ENCODE measurements at regions not wholly inside any gene's neighbourhood (a gene's known extent, or its start where the extent isn't known, plus 50 kb on each side); places are given as distances from the start of the nearest gene placed in this dataset.

- TF ChIP-seq FOXA1 (IDR thresholded peaks at IDR 0.05) (no peak), RAD21 (IDR thresholded peaks at IDR 0.05) (no peak), HNF4G (IDR thresholded peaks at IDR 0.05) (no peak)
- no peak for DNase-seq (ENCODE audit: low spot score)
- no peak overlapping the region for H3K4me3 ChIP-seq (ENCODE audit: low read depth in 1 of 3, low read length in 3 of 3)
- H3K36me3 ChIP-seq (ENCODE audit: control insufficient read depth in 4 of 4, insufficient read depth in 3 of 4, low read depth in 1 of 4, low read length in 3 of 4) = no peaks in the 10 kb centered on the region
- H3K4me1 ChIP-seq (ENCODE audit: control insufficient read depth in 4 of 4, insufficient read depth in 4 of 4, low read length in 3 of 4) = no peaks in the 10 kb centered on the region
- 63% methylated on average over 2 of the region's 2 CpGs for WGBS
- H3K9ac ChIP-seq (ENCODE audit: low read depth in 1 of 2, low read length in 2 of 2) = no peak overlapping the region
- H3K27ac ChIP-seq (ENCODE audit: low read depth in 1 of 2, low read length in 2 of 2) = no peak overlapping the region
- H3K27me3 ChIP-seq (ENCODE audit: control insufficient read depth in 4 of 4, insufficient read depth in 4 of 4, low read length in 3 of 4) = no peaks in the 10 kb centered on the region
- peaks cover 0 to 3% (median 0%) of the 10 kb centered on the region in 4 donors for H3K9me3 ChIP-seq (ENCODE audit: control insufficient read depth in 4 of 4, low read length in 3 of 4)
Measured at GRCh38 chr11:27898166-27898565, 197.9 kb upstream of the BDNF start.

- DNase-seq (ENCODE audit: low spot score) = no peak
- peaks cover 0 to 3% (median 0%) of the 10 kb centered on the region in 4 donors for H3K9me3 ChIP-seq (ENCODE audit: control insufficient read depth in 4 of 4, low read length in 3 of 4)
- no peaks in the 10 kb centered on the region for H3K27me3 ChIP-seq (ENCODE audit: control insufficient read depth in 4 of 4, insufficient read depth in 4 of 4, low read length in 3 of 4)
- H3K36me3 ChIP-seq (ENCODE audit: control insufficient read depth in 4 of 4, insufficient read depth in 3 of 4, low read depth in 1 of 4, low read length in 3 of 4) = no peaks in the 10 kb centered on the region
- TF ChIP-seq YY1 (IDR thresholded peaks at IDR 0.05) (no peak), FOXA2 (IDR thresholded peaks at IDR 0.05) (no peak), HNF4G (IDR thresholded peaks at IDR 0.05) (no peak), RXRA (IDR thresholded peaks at IDR 0.05) (no peak), RAD21 (IDR thresholded peaks at IDR 0.05) (no peak), REST (IDR thresholded peaks at IDR 0.05) (no peak), ZBTB33 (IDR thresholded peaks at IDR 0.05) (no peak), FOXA1 (IDR thresholded peaks at IDR 0.05) (no peak), JUND (IDR thresholded peaks at IDR 0.05) (no peak), CTCF (IDR thresholded peaks at IDR 0.05; ENCODE audit: low read depth, low read length, missing input control) (no peak), GABPA (IDR thresholded peaks at IDR 0.05 in 1 of 2, conservative IDR thresholded peaks at IDR 0.05 in 1 of 2) (no peak), SP1 (IDR thresholded peaks at IDR 0.05) (no peak)
- H3K4me1 ChIP-seq (ENCODE audit: control insufficient read depth in 4 of 4, insufficient read depth in 4 of 4, low read length in 3 of 4) = no peaks in the 10 kb centered on the region
- H3K4me3 ChIP-seq (ENCODE audit: low read depth in 1 of 3, low read length in 3 of 3) = no peak overlapping the region
- no peak overlapping the region for H3K27ac ChIP-seq (ENCODE audit: low read depth in 1 of 2, low read length in 2 of 2)
- no peak overlapping the region for H3K9ac ChIP-seq (ENCODE audit: low read depth in 1 of 2, low read length in 2 of 2)
Measured at GRCh38 chr11:27896096-27896495, 195.8 kb upstream of the BDNF start.

All from liver (tissue), 8 donors.